ENCODE measurements at regions not wholly inside any gene's neighbourhood (a gene's known extent, or its start where the extent isn't known, plus 50 kb on each side); places are given as distances from the start of the nearest gene placed in this dataset.

DNA sequence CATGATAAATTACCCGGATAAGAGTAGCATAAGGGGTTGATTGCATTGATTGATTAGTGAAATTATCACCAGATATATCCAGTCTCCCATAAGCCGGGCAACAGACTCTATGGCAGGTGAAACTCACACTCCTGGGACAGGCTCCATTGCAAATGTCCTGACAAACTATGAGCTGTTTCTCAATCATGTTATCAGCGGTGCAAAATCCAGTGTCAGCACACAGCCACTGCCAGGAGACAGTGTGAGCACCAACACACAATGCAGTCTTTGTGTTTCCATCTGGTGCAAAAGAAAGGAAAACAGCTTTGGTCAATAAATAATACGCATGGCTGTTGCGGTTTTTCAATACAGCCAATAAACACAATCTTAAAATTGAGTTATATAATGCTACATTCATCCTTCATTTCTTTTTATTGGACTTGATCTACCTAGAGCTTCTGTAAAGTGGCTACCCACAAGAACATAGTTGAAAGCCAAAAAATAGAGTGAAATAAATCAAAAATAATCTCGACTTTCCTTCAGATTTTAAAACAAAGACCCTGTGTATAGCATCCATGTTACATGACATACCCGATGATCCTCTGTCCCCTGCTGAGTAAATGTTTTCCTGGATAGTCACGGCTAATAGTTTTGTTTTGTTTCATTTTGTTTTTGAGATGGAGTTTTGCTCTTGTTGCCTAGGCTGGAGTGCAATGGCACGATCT, 64.3 kb upstream of the AFDN start (continued):
- TF ChIP-seq ZNF407 (CRISPR knock-in tag; IDR thresholded peaks at IDR 0.05; ENCODE audit: not compliant biosample characterization) (no peak), ZFP82 (CRISPR knock-in tag; IDR thresholded peaks at IDR 0.05; ENCODE audit: borderline replicate concordance) (0 out of 2 replicates have a peak, but pooled peaks have one; percentile 24), ETS1 (CRISPR knock-in tag; IDR thresholded peaks at IDR 0.05) (0 out of 2 replicates have a peak, but pooled peaks have one; percentile 57), NR2F2 (IDR thresholded peaks at IDR 0.05; ENCODE audit: borderline replicate concordance, low read depth) (peak; percentile 80; the same call in 1 of the 2 replicates), CREB1 (IDR thresholded peaks at IDR 0.05) (no peak), CREB1 (CRISPR knock-in tag; IDR thresholded peaks at IDR 0.05) (peak; percentile 58; the same call in 1 of the 2 replicates), TCF12 (IDR thresholded peaks at IDR 0.05) (no peak), TCF12 (CRISPR knock-in tag; IDR thresholded peaks at IDR 0.05) (peak; percentile 64; the same call in 1 of the 2 replicates), ZNF232 (CRISPR knock-in tag; IDR thresholded peaks at IDR 0.05; ENCODE audit: borderline replicate concordance) (peak; percentile 86; the same call in 1 of the 2 replicates), ZNF318 (CRISPR knock-in tag; IDR thresholded peaks at IDR 0.05) (no peak), ZNF709 (CRISPR knock-in tag; IDR thresholded peaks at IDR 0.05) (no peak), ZNF263 (CRISPR knock-in tag; IDR thresholded peaks at IDR 0.05) (no peak)
